Activated CD4-positive, CD25-positive, alpha-beta regulatory T cell treated with anti-CD3 and anti-CD28 coated beads, Interleukin-2, amount 50 U/mL, for 72 hours (primary cell): ENCODE measurements at regions not wholly inside any gene's neighbourhood (a gene's known extent, or its start where the extent isn't known, plus 50 kb on each side); places are given as distances from the start of the nearest gene placed in this dataset.
"Not testable (repeated sequence)": the region's sequence is repeated elsewhere in the genome, so short reads cannot be mapped to it uniquely, and the experiment has no call there.

Experiments
- DNase-seq: peaks from one replicate; pipeline ENCODE4 v3.0.0; 2021

GRCh38 chr3:178304758-178305467 lies 231.3 kb upstream of the KCNMB2 start:
- DNase-seq, result no peak

- DNase-seq, result no peak
These were observed 229.7 kb upstream of the KCNMB2 start for GRCh38 chr3:178306432-178307115.

- no peak for DNase-seq
These were observed 227.5 kb upstream of the KCNMB2 start for GRCh38 chr3:178308771-178309170.

DNA sequence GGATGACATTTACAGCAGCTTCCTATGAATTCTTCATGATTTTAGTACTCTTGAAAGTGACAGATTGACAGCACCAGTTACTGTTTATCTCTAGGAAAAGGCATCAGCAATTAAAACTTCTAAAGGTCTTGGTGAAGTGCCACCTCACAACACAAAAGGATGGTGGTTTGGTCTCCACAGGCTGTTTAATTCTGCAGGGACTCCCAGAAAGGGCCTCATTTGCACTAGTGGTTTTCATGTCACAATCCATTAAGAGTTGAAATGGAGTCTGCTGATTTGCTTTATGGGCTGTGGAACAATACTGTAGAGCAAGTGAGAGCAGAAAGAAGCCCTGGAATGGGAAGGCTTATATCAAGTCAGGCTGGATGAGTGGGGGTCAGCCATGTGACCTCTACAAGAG lies 225.3 kb upstream of the KCNMB2 start:
- no peak for DNase-seq

DNA sequence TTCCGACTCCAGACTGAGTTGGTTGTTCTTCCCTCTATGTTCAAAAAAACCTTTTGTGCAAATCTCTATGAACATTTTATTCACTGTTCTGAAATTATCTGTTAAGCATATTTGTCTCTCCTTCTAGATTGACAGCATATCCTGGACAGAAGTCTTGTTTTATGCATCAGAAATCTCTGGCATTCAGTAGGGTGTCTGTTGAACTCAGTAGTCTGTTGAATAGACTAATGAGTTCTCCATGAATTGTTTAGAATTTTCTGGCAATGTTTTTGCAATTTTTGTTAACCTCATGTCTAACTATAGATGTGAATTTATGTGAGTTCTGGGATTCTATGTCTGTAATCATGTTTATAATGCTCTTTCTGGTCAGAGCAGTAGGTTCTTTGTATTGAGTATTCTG lies 222.5 kb upstream of the KCNMB2 start:
- no peak for DNase-seq

- DNase-seq, result no peak
These were observed 217.9 kb upstream of the KCNMB2 start for GRCh38 chr3:178318340-178318739.

DNA sequence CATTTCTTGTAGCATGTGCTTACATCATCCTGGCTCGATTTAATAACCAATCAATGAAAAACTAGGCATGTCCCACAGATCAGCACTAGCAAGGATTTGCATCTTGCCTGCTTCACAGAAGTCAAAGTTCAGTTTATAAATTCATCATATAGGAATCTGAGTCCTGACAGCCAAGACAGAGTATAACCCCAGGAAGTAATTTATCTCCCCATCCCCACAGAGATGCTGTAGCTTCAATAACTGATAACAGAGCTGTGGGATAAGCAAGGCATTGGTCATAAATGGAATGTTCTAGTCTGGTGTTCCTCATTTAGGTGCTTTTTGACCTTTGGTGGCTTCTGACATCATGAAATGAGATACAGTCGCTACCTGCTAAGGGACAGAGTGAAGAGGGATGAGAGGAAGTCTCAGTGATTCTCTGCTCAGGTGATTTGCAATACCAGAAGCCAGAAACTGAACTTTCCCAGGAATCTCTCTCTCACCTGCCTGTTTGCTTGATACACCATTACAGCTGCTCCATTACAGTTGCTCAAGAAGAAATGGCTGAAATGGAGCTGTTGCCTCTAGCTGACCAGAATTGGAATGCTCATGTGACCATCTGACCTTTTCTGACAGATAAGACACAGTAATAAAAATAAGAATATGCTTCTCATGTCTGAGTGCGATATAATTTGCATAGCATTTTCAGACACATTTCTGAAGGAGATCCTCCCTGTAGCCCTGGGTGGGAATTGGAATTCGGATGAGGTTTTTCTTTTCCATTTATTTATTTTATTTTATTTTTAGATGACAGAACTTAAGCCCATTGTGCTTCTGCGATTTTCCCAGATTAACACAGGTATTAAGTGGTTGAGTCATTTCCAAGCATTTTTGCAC lies 217.1 kb upstream of the KCNMB2 start:
- DNase-seq, result no peak

GRCh38 chr3:178320456-178321351 lies 215.5 kb upstream of the KCNMB2 start:
- DNase-seq, result no peak

DNA sequence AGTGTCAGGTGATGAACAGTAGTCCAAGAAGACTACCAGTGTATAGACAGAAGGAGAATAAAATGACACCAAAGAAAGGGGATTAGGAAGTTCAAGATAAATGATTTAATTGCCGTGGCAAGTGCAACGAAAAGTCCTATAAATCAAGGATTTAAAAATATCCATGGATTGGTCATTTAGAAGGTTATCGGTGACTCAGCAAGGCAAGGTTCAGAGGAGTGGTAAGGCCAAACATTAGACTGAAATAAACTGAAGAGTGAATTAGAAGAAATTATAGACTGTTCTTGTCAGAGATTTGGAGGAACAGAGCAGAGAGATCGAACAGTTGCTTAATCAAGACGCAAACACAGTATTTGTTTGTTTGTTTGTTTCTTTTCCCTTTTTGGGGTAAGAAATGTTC lies 211.9 kb upstream of the KCNMB2 start:
- DNase-seq, result no peak

- DNase-seq, result no peak
These were observed 210.9 kb upstream of the KCNMB2 start for GRCh38 chr3:178325330-178325729.

DNA sequence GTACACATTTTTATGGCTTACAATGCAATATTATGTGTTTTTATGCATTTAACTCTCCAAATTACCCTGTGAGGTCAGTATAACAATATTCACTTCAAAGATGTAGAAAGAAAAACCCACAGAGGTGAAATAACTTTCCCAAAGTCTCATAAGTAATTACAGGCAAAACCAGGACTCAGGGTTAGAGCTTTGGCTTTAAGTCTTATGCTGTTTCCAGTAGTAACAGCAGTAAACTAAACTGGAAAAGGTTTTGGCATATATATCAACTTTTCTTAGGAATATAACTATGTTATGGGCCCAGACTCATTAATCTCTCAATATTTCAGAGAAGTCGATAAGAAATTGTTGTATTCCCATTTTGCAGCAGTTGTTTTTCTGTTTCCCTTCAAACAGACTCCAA lies 206.3 kb upstream of the KCNMB2 start:
- DNase-seq, result no peak

GRCh38 chr3:178334239-178334638 lies 202.0 kb upstream of the KCNMB2 start:
- DNase-seq, result no peak

- no peak for DNase-seq
These were observed 199.9 kb upstream of the KCNMB2 start for GRCh38 chr3:178336336-178336735.

DNA sequence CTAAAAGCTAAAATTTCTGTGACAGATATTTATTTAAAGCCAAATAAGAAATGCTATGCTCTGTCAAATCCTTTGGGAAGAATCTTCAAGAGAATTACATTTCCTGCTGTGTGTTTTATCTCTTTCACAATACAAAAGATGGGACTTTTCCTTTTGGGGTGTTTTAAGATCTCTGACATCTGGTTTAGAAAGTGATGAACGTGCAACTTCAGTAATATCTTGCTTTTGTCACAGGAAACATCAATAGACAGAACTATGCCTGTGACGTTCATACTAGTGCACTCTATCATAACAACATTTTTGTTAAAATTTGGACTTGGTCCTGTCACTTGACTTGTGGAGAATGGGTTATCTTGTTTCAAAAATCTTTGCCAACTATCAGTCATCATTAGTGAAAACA lies 195.7 kb upstream of the KCNMB2 start:
- DNase-seq, result no peak

- DNase-seq, result no peak
These were observed 194.6 kb upstream of the KCNMB2 start for GRCh38 chr3:178341636-178342035.

DNA sequence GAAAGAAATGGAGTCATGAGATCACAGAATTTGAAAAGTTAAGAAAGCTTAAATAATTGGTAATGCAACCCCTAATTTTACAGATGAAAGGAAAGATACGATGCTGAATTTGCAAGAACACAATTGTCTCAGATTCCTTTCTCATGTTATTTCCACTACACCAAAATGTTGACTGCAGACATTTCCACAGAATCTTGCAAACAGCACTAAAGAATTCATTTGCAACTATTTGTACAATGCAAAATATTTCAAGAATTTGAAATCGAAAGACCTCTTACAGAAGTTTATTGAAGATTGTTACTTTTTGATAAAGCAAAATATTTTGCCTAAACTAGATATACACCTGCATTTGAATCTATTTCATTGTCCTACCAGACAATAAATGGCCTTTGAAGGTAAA lies 194.1 kb upstream of the KCNMB2 start:
- DNase-seq, result no peak

GRCh38 chr3:178343433-178344038 lies 192.7 kb upstream of the KCNMB2 start:
- DNase-seq, result no peak

DNA sequence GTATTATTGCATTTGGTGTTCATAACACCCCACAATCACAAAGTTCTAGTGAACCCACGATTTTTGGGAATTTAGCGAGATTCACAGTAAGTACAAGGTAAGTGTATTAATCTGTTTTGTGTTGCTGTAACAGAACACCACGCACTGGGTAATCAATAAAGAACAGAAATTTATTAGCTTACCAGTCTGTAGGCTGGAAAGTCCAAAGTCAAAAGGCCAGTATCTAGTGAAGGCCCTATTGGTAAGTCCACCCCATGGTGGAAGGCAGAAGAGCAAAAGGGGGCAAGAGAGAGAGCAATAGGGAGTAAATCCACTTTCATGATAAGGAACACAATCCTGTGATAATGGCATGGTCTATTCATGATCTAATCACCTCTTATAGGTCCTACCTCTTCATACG lies 190.3 kb upstream of the KCNMB2 start:
- no peak for DNase-seq

DNA sequence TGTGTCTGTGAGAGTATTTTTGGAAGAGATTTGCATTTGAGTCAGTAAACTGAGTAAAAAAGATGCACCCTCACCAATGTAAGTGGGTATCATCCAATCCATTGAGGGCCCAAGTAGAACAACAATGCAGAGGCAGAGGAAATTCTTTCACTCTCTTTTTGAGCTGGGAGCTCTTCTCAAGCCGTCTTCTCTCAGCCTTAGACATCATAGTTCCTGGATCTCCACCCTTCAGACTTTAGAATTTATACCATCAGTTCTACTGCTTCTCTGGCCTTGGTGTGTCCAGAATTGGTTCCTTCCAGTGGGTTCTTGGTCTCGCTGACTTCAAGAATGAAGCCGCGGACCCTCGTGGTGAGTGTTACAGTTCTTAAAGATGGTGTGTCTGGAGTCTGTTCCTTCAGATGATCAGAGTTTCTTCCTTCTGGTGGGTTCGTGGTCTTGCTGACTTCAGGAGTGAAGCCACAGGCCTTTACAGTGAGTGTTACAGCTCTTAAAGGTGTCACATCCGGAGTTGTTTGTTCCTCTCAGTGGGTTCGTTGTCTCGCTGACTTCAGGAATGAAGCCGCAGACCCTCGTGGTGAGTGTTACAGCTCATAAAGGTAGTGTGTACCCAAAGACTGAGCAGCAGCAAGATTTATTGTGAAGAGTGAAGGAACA lies 187.5 kb upstream of the KCNMB2 start:
- not testable (repeated sequence) for DNase-seq

DNA sequence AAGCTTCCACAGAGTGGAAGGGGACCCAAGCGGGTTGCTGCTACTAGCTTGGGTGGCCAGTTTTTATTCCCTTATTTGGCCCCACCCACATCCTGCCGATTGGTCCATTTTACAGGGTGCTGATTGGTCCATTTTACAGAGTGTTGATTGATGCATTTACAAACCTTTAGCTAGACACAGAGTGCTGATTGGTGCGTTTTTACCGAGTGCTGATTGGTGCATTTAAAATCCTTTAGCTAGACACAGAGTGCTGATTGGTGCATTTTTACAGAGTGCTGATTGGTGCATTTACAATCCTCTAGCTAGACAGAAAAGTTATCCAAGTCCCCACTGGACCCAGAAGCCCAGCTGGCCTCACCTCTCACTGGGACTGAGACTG lies 187.0 kb upstream of the KCNMB2 start:
- not testable (repeated sequence) for DNase-seq

DNA sequence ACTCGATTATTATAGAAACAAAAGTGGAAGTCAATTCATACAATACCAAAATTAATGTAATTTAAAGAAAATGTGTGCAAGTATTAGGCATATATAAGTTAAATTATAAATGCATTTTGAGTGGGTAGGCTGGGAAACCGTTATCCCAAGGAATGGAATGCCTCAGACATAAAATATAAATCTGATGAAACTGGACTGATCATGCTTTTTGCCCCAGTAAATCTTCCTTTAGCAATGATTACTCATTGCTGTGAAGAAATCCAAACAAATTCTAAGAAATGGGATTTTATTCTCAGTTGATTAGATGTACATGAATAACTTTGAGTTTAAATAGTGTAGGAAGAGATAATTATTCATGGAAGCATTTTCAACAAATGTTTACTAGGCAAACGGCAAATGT lies 185.5 kb upstream of the KCNMB2 start:
- no peak for DNase-seq
